ENCODE measurements at regions not wholly inside any gene's neighbourhood (a gene's known extent, or its start where the extent isn't known, plus 50 kb on each side); places are given as distances from the start of the nearest gene placed in this dataset.

DNA sequence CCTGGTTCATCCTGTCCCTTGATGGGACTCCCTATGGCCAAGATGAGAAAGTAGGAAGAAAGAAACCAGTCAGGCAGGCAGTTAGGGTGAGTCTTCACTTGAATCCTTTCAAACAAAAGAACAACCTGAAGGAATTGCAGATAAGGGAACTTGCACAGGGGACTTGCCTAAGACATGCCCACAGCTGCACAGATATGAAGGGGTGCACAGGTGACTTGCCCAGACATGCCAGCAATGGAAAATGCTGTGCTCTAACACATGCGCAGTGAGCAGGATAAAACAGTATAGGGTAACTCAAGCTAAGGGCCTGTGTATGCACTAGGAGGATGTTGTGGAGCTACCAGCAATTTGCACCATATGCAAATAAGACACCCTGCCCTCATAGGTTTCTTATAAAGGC is 404.6 kb upstream of the USP9Y start:
- no peak for TF ChIP-seq POLR2A (IDR thresholded peaks at IDR 0.05; ENCODE audit: low read length)
- TF ChIP-seq GATA1 (IDR thresholded peaks at IDR 0.05; ENCODE audit: low read depth, low read length) = no peak
